Upper lobe of right lung (tissue), 1 donor: ENCODE measurements at regions not wholly inside any gene's neighbourhood (a gene's known extent, or its start where the extent isn't known, plus 50 kb on each side); places are given as distances from the start of the nearest gene placed in this dataset.
"Not testable (repeated sequence)": the region's sequence is repeated elsewhere in the genome, so short reads cannot be mapped to it uniquely, and the experiment has no call there.

ENCODE experiments used
- ATAC-seq: fragments of 200-7000 bp; cut with Tn5 transposase; one replicate; pipeline ENCODE4 v1.9.1; 2020; ENCODE audit warnings: mild to moderate bottlenecking, moderate library complexity
- DNase-seq: peaks from one replicate; pipeline ENCODE4 v3.0.0-alpha.2; 2020
- H3K27ac ChIP-seq: fragments of 200-600 bp; one replicate; pipeline ENCODE4 v1.8.0; 2022
- H3K27me3 ChIP-seq: fragments of 200-600 bp; one replicate; pipeline ENCODE4 v1.8.0; 2022; ENCODE audit warnings: mild to moderate bottlenecking
- H3K36me3 ChIP-seq: fragments of 200-600 bp; one replicate; pipeline ENCODE4 v1.8.0; 2022
- H3K4me1 ChIP-seq: fragments of 200-600 bp; one replicate; pipeline ENCODE4 v1.8.0; 2022
- H3K4me3 ChIP-seq: fragments of 200-600 bp; one replicate; pipeline ENCODE4 v1.8.0; 2022; ENCODE audit warnings: mild to moderate bottlenecking
- H3K9me3 ChIP-seq: fragments of 200-600 bp; one replicate; pipeline ENCODE4 v1.8.0; 2022
- intact Hi-C: fragments of 100-400 bp; cut with DNase I; formaldehyde crosslinking; loops from one replicate; pipeline ENCODE4 v1.11.0; 2022
- TF ChIP-seq, protein P1 (sequence below): fragments of 200-600 bp; IDR thresholded peaks from one replicate; pipeline ENCODE4 v1.8.0; 2022; ENCODE audit warnings: antibody characterized with exemption
- donor health status: DM: no; HTN: yes; CAD: no; lungs with severe emphysema.

DNA sequence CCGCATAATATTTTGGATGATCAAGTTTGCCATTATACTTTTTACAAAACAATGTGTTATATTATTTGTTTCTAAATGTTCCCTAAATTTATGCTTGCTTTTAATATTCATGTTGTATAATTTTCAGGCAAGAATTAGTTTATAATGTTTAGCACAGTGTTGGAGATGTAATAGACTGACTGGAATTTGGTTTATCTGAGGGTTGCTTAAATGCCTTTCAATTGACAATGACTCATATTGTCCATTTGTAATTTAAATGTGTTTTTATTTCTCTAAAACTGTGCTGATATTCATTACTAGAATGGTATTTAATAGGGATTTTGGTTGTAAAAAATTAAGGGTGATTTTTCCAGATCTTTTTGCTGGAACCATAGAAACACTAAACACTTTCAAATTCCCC, 788.4 kb downstream of the SLC6A15 start:
- no peak overlapping the region for H3K27ac ChIP-seq
- TF ChIP-seq, protein P1, sequence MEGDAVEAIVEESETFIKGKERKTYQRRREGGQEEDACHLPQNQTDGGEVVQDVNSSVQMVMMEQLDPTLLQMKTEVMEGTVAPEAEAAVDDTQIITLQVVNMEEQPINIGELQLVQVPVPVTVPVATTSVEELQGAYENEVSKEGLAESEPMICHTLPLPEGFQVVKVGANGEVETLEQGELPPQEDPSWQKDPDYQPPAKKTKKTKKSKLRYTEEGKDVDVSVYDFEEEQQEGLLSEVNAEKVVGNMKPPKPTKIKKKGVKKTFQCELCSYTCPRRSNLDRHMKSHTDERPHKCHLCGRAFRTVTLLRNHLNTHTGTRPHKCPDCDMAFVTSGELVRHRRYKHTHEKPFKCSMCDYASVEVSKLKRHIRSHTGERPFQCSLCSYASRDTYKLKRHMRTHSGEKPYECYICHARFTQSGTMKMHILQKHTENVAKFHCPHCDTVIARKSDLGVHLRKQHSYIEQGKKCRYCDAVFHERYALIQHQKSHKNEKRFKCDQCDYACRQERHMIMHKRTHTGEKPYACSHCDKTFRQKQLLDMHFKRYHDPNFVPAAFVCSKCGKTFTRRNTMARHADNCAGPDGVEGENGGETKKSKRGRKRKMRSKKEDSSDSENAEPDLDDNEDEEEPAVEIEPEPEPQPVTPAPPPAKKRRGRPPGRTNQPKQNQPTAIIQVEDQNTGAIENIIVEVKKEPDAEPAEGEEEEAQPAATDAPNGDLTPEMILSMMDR, result no peak
- no peaks in the 10 kb centered on the region for H3K4me1 ChIP-seq
- no peak for DNase-seq
- ATAC-seq, result no peak
- H3K9me3 ChIP-seq, result no peaks in the 10 kb centered on the region
- H3K36me3 ChIP-seq, result no peaks in the 10 kb centered on the region
- intact Hi-C loops, result no loop called here
- H3K4me3 ChIP-seq, result no peak overlapping the region
- H3K27me3 ChIP-seq, result no peaks in the 10 kb centered on the region

DNA sequence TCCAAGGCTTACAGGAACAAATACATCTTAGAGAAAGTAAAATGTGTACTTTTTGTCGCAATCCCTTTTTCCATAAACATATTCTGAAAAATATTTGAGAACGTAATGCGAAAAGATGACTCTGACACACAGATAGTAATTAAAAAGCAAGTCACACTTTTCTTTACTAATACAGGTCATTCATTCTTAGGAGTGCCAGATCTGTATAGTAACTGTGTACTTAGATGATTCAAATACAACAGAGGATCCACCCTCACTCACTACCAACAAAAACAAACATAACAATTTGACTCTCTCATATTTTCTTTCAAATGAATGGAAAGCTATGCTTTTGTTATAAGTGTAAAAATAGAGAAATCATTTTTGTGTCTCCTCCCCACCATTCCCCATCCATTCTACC, 795.4 kb downstream of the SLC6A15 start:
- Histone ChIP-seq H3K36me3 (no peaks in the 10 kb centered on the region), H3K27ac (no peak overlapping the region), H3K9me3 (no peaks in the 10 kb centered on the region), H3K27me3 (no peaks in the 10 kb centered on the region), H3K4me1 (no peaks in the 10 kb centered on the region), H3K4me3 (no peak overlapping the region)
- no peak for ATAC-seq
- intact Hi-C loops, result no loop called here
- no peak for DNase-seq
- TF ChIP-seq, protein P1, result no peak

DNA sequence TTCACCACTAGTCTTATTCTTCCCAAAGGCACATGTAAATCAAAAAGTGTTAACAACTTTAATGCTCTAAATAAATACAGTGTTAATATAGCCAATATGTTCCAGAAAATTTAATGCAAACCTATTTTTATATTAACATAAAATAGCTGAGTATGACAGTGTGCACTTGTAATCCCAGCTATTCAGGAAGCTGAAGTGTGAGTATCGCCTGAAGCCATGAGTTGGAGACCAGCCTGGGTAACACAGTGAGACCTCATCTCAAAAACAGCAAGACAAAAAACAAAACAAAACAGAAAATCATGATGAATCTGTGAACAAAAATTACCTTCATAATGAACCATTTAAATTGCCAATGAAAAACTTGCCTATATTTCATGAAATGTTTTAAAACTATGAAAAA, 798.9 kb downstream of the SLC6A15 start:
- no peaks in the 10 kb centered on the region for H3K27me3 ChIP-seq
- H3K9me3 ChIP-seq, result no peaks in the 10 kb centered on the region
- H3K4me1 ChIP-seq, result no peaks in the 10 kb centered on the region
- H3K36me3 ChIP-seq, result no peaks in the 10 kb centered on the region
- no peak overlapping the region for H3K27ac ChIP-seq
- no peak for DNase-seq
- ATAC-seq, result no peak
- no peak overlapping the region for H3K4me3 ChIP-seq
- intact Hi-C loops, result no loop called here
- TF ChIP-seq, protein P1, result no peak

DNA sequence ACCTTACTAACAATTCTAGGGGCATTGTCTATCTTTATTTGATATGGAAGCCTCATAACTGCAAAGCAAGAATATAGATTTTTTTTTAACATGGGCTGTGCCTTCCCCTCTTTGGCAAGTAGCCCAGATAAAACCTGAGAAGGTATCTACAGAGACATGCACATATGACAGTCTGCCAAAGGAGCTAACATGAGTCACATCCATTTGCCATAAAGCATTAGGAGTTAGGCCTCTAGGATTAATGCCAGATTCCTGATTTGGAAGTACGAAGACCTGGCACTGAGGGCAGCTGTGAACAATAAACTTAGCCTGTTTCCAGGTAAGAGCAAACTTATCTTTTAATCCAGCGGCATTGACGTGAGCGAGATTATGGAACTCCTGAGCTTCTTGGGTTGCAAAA, 808.7 kb downstream of the SLC6A15 start:
- H3K9me3 ChIP-seq, result peaks cover 19% of the 10 kb centered on the region
- H3K4me3 ChIP-seq, H3K36me3 ChIP-seq, H3K27me3 ChIP-seq, H3K4me1 ChIP-seq, DNase-seq, H3K27ac ChIP-seq, intact Hi-C loops, ATAC-seq: not testable (repeated sequence)

DNA sequence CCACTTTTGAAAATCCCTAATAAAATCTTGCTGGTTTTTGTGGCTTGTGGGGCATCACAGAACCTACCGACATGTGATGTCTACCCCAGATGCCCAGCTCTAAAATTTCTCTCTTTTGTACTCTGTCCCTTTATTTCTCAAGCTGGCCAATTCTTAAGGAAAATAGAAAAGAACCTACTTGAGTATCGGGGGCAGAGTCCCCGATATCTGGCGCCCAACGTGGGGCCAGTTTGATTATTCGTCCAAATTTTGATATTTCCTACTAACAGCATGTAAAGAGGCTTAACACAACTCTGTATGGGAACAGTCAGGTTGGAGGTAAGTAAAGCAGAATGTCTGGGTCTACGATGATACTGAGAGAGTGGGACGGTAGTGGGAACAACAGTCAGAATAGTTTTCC, 810.6 kb downstream of the SLC6A15 start:
- H3K4me1 ChIP-seq, ATAC-seq, intact Hi-C loops, H3K4me3 ChIP-seq, H3K36me3 ChIP-seq, DNase-seq, H3K27me3 ChIP-seq, H3K27ac ChIP-seq: not testable (repeated sequence)
- H3K9me3 ChIP-seq, result peaks cover 19% of the 10 kb centered on the region

DNA sequence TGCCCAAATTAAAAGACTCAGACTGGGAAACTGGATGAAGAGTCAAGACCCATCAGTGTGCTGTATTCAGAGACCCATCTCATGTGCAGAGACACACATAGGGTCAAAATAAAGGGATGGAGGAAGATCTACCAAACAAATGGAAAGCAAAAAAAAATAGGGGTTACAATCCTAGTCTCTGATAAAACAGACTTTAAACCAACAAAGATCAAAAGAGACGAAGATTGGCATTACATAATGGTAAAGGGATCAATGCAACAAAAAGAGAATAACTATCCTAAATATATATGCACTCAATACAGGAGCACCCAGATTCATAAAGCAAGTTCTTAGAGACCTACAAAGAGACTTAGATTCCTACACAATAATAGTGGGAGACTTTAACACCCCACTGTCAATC, 813.0 kb downstream of the SLC6A15 start:
- H3K9me3 ChIP-seq, result peaks cover 19% of the 10 kb centered on the region
- H3K36me3 ChIP-seq, H3K27me3 ChIP-seq, ATAC-seq, H3K4me1 ChIP-seq, H3K27ac ChIP-seq, intact Hi-C loops, DNase-seq, H3K4me3 ChIP-seq: not testable (repeated sequence)

DNA sequence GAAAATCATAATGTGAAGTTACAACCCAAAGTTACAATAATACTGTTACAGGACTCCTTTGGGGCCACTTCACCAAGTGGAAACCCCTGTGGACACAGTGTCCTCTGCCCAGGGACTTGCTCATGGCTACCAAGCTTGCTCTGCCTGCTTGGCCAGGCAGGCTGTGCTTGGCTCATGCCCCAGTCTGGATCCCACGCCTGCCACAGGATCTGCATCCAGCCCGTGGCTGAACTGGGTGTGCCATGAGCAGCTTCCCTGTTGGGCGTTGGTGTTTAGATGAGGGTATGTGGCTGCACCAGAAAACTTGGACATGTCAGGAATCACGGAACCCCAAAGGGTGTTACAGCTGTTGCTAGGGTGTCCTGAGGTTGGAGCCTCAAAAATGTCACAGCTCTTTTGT, 820.9 kb downstream of the SLC6A15 start:
- TF ChIP-seq, protein P1, result no peak
- DNase-seq (no peak), ATAC-seq (no peak)
- H3K27me3 ChIP-seq, result no peaks in the 10 kb centered on the region
- H3K4me3 ChIP-seq, result no peak overlapping the region
- no peaks in the 10 kb centered on the region for H3K36me3 ChIP-seq
- H3K9me3 ChIP-seq, result no peaks in the 10 kb centered on the region
- H3K27ac ChIP-seq, result no peak overlapping the region
- intact Hi-C loops, result no loop called here
- no peaks in the 10 kb centered on the region for H3K4me1 ChIP-seq
